ENCODE measurements at regions not wholly inside any gene's neighbourhood (a gene's known extent, or its start where the extent isn't known, plus 50 kb on each side); places are given as distances from the start of the nearest gene placed in this dataset.

DNA sequence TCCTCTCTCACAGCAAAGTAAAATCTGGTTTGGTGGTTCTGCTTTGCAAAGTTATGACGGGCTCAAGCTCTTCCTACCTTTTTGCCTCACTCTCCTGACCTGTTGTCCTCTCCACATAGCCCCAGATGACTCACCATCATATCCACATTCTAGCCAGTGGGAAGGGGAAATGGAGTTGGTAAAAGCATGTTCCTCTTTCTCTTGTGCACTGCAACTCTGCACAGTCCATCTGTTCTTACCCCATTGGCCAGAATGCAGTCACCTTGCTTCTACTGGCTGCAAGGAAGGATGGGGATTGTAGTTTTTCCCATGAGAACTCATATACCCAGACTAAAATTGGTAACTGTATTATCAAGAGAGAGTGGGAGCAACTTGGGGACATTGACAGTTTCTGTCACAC is 50.4 kb upstream of the SMIM21 start:
- H3K27me3 ChIP-seq (ENCODE audit: control insufficient read depth in 1 of 2, insufficient read depth in 2 of 2, low read length in 2 of 2), result no peaks in the 10 kb centered on the region
- no peaks in the 10 kb centered on the region for H3K36me3 ChIP-seq (ENCODE audit: insufficient read depth, low read length)
- H3K4me1 ChIP-seq (ENCODE audit: insufficient read depth, low read length), result peaks cover 13% of the 10 kb centered on the region
- no peak overlapping the region for H3K9ac ChIP-seq (ENCODE audit: low read length)
- H3K9me3 ChIP-seq (ENCODE audit: low read length), result no peaks in the 10 kb centered on the region
- H3K27ac ChIP-seq (ENCODE audit: low read depth, low read length), result no peak overlapping the region
- no peak overlapping the region for H3K4me3 ChIP-seq (ENCODE audit: low read depth in 1 of 2, low read length in 2 of 2)
